ENCODE measurements at regions not wholly inside any gene's neighbourhood (a gene's known extent, or its start where the extent isn't known, plus 50 kb on each side); places are given as distances from the start of the nearest gene placed in this dataset.

- no peak for DNase-seq (ENCODE audit: low read depth)
Measured at GRCh38 chr17:15039366-15039765, 225.8 kb downstream of the PMP22 start.

- no peak for DNase-seq (ENCODE audit: low read depth)
Measured at GRCh38 chr17:15038656-15039055, 226.5 kb downstream of the PMP22 start.

- no peak for DNase-seq (ENCODE audit: low read depth)
Measured at GRCh38 chr17:15036238-15036637, 228.9 kb downstream of the PMP22 start.

- DNase-seq (ENCODE audit: low read depth): no peak
Measured at GRCh38 chr17:15031975-15032374, 233.2 kb downstream of the PMP22 start.

GRCh38 chr17:15029469-15029868, 235.7 kb downstream of the PMP22 start:
- DNase-seq (ENCODE audit: low read depth): no peak

- DNase-seq (ENCODE audit: low read depth): no peak
Measured at GRCh38 chr17:15027853-15028252, 237.3 kb downstream of the PMP22 start.

GRCh38 chr17:15026088-15026487, 239.0 kb downstream of the PMP22 start:
- no peak for DNase-seq (ENCODE audit: low read depth)

GRCh38 chr17:15023589-15024336, 241.4 kb downstream of the PMP22 start:
- no peak for DNase-seq (ENCODE audit: low read depth)

- DNase-seq (ENCODE audit: low read depth): no peak
Measured at GRCh38 chr17:15019158-15019557, 246.0 kb downstream of the PMP22 start.

- DNase-seq (ENCODE audit: low read depth): no peak
Measured at GRCh38 chr17:15012351-15012980, 252.7 kb downstream of the PMP22 start.

GRCh38 chr17:15009087-15009486, 256.0 kb downstream of the PMP22 start:
- DNase-seq (ENCODE audit: low read depth): no peak

GRCh38 chr17:15007147-15007553, 258.0 kb downstream of the PMP22 start:
- no peak for DNase-seq (ENCODE audit: low read depth)

GRCh38 chr17:15006421-15007128, 258.6 kb downstream of the PMP22 start:
- no peak for DNase-seq (ENCODE audit: low read depth)

- no peak for DNase-seq (ENCODE audit: low read depth)
Measured at GRCh38 chr17:15000661-15001060, 264.5 kb downstream of the PMP22 start.

GRCh38 chr17:14997290-14997689, 267.8 kb downstream of the PMP22 start:
- DNase-seq (ENCODE audit: low read depth): no peak

GRCh38 chr17:14986127-14986526, 279.0 kb downstream of the PMP22 start:
- no peak for DNase-seq (ENCODE audit: low read depth)

- DNase-seq (ENCODE audit: low read depth): no peak
Measured at GRCh38 chr17:14972844-14973243, 292.3 kb downstream of the PMP22 start.

GRCh38 chr17:14971054-14971453, 294.1 kb downstream of the PMP22 start:
- no peak for DNase-seq (ENCODE audit: low read depth)

GRCh38 chr17:14959106-14959648, 305.9 kb downstream of the PMP22 start:
- no peak for DNase-seq (ENCODE audit: low read depth)

- DNase-seq (ENCODE audit: low read depth): no peak
Measured at GRCh38 chr17:14953405-14953804, 311.7 kb downstream of the PMP22 start.

GRCh38 chr17:14950686-14951085, 314.4 kb downstream of the PMP22 start:
- no peak for DNase-seq (ENCODE audit: low read depth)

GRCh38 chr17:14950216-14950615, 314.9 kb downstream of the PMP22 start:
- DNase-seq (ENCODE audit: low read depth): no peak

- no peak for DNase-seq (ENCODE audit: low read depth)
Measured at GRCh38 chr17:14947671-14948070, 317.5 kb downstream of the PMP22 start.
